Astrocyte (in vitro differentiated cells and primary cell): ENCODE measurements at regions not wholly inside any gene's neighbourhood (a gene's known extent, or its start where the extent isn't known, plus 50 kb on each side); places are given as distances from the start of the nearest gene placed in this dataset.
"Not testable (repeated sequence)": the region's sequence is repeated elsewhere in the genome, so short reads cannot be mapped to it uniquely, and the experiment has no call there.

ENCODE experiments used
- EZH2 ChIP-seq: IDR thresholded peaks from 2 replicates; pipeline ENCODE4 v1.6.1; 2012; ENCODE audit warnings: mild to moderate bottlenecking, low read length, inconsistent platforms; ENCODE audit not compliant: insufficient read depth
- TF ChIP-seq, protein P1 (sequence below): IDR thresholded peaks from 2 replicates; pipeline ENCODE4 v1.5.1; 2011; ENCODE audit warnings: low read depth, mild to moderate bottlenecking, inconsistent platforms, low read length, moderate library complexity; ENCODE audit not compliant: insufficient read depth

- TF ChIP-seq, protein P1, sequence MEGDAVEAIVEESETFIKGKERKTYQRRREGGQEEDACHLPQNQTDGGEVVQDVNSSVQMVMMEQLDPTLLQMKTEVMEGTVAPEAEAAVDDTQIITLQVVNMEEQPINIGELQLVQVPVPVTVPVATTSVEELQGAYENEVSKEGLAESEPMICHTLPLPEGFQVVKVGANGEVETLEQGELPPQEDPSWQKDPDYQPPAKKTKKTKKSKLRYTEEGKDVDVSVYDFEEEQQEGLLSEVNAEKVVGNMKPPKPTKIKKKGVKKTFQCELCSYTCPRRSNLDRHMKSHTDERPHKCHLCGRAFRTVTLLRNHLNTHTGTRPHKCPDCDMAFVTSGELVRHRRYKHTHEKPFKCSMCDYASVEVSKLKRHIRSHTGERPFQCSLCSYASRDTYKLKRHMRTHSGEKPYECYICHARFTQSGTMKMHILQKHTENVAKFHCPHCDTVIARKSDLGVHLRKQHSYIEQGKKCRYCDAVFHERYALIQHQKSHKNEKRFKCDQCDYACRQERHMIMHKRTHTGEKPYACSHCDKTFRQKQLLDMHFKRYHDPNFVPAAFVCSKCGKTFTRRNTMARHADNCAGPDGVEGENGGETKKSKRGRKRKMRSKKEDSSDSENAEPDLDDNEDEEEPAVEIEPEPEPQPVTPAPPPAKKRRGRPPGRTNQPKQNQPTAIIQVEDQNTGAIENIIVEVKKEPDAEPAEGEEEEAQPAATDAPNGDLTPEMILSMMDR, result not testable (repeated sequence)
- TF ChIP-seq EZH2, result not testable (repeated sequence)
These were observed 2146.3 kb upstream of the WWC1 start for GRCh38 chr5:166145107-166145506.
